ENCODE measurements at regions not wholly inside any gene's neighbourhood (a gene's known extent, or its start where the extent isn't known, plus 50 kb on each side); places are given as distances from the start of the nearest gene placed in this dataset.

DNA sequence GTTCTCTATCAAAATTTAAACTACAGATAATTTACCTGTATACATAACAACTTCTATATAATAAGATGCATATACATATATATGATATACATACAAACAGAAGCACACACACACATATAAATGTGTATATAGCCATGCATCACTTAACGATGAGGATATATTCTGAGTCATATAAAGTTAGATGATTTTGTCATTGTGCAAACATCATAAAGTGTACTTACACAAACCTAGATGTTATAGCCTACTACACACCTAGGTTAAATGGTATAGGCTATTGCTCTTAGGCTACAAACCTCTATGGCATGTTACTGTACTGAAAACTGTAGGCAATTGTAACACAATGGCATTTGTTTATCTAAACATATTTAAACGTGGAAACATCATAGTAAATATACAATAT lies 937.6 kb upstream of the KCND2 start:
- no peak for TF ChIP-seq CTCF (IDR thresholded peaks at IDR 0.05)
- no peak for TF ChIP-seq POLR2AphosphoS5 (IDR thresholded peaks at IDR 0.05; ENCODE audit: insufficient read depth in 1 of 2, low read depth in 1 of 2)
- no peak for TF ChIP-seq POLR2A (IDR thresholded peaks at IDR 0.05)

All from vagina (tissue), 2 donors.